ENCODE measurements at regions not wholly inside any gene's neighbourhood (a gene's known extent, or its start where the extent isn't known, plus 50 kb on each side); places are given as distances from the start of the nearest gene placed in this dataset.

DNA sequence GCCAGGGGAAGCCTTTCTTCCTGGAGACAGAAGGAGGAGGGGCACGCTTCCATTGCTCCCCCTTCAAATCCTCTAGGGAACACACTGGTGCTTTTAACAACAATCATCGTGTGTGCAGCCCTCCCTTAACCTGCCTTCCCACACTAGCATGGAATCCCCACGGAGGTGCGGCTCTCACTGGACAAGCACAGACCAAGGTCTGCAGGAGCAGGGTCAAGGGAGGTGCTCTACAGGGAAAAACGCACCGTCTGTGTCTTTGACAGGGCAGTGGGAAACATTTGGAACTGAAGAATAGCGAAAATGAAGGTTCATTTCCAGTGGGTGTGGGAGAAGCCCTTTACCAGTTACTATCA lies 527.1 kb downstream of the QKI start:
- DNase-seq (ENCODE audit: low read depth), result no peak
- H3K4me3 ChIP-seq (replicated peaks; ENCODE audit: low read depth, low read length), result no peak overlapping the region
- TF ChIP-seq, protein P1, sequence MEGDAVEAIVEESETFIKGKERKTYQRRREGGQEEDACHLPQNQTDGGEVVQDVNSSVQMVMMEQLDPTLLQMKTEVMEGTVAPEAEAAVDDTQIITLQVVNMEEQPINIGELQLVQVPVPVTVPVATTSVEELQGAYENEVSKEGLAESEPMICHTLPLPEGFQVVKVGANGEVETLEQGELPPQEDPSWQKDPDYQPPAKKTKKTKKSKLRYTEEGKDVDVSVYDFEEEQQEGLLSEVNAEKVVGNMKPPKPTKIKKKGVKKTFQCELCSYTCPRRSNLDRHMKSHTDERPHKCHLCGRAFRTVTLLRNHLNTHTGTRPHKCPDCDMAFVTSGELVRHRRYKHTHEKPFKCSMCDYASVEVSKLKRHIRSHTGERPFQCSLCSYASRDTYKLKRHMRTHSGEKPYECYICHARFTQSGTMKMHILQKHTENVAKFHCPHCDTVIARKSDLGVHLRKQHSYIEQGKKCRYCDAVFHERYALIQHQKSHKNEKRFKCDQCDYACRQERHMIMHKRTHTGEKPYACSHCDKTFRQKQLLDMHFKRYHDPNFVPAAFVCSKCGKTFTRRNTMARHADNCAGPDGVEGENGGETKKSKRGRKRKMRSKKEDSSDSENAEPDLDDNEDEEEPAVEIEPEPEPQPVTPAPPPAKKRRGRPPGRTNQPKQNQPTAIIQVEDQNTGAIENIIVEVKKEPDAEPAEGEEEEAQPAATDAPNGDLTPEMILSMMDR (IDR thresholded peaks at IDR 0.05; ENCODE audit: low read length, missing control alignments), result no peak

DNA sequence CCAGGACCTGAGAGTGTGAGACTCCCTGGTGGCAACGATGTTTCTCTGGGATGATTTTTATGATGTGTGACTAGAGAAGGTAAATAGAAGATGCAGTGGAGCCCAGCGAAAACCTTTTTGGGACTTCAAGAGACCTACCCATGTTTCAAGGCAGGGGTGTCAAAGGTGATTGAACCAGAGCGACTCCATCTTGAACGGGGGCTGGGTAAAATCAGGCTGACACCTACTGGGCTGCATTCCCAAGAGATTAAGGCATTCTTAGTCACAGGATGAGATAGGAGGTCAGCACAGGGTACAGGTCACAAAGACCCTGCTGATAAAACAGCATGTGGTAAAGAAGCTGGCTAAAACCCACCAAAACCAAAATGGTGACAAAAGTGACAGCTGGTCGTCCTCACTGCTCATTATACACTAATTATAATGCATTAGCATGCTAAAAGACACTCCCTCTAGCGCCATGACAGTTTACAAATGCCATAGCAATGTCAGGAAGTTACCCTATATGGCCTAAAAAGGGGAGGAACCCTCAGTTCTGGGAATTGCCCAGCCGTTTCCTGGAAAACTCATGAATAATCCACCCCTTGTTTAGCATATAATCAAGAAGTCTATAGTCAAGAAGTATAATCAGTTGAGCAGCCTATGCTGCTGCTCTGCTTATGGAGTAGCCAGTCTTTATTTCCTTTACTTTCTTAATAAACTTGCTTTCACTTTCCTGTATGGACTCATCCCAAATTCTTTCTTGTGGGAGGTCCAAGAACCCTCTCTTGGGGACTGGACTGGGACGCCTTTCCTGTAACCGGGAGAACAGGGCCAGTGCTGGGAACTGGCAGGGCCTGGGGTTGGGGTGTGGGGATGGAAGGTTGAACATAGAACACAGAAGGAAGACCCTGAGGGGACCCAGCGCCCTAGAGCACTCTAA lies 526.4 kb downstream of the QKI start:
- TF ChIP-seq, protein P1 (IDR thresholded peaks at IDR 0.05; ENCODE audit: low read length, missing control alignments), result no peak
- DNase-seq (ENCODE audit: low read depth), result peak; percentile 5
- no peak overlapping the region for H3K4me3 ChIP-seq (replicated peaks; ENCODE audit: low read depth, low read length)

DNA sequence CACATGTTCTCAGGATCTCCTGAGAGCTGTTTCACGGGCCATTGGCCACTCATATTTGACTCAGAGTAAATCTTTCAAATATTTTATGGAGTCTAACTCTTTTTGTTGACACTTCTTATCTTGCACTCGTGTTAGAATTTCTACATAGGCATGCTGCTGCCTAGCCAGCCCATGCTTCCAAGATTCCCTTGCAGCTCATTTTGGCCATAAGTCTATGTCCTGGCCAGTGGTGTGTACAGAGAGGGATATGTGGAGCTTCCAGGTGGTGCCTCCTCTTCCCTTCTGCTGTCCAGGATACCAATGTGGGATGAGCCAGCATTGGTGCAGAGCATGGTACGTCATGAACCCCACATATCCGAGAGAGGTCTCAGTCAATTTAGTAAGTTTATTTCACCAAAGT lies 522.6 kb downstream of the QKI start:
- no peak for DNase-seq (ENCODE audit: low read depth)
- H3K4me3 ChIP-seq (replicated peaks; ENCODE audit: low read depth, low read length), result no peak overlapping the region
- TF ChIP-seq, protein P1 (IDR thresholded peaks at IDR 0.05; ENCODE audit: low read length, missing control alignments), result no peak

DNA sequence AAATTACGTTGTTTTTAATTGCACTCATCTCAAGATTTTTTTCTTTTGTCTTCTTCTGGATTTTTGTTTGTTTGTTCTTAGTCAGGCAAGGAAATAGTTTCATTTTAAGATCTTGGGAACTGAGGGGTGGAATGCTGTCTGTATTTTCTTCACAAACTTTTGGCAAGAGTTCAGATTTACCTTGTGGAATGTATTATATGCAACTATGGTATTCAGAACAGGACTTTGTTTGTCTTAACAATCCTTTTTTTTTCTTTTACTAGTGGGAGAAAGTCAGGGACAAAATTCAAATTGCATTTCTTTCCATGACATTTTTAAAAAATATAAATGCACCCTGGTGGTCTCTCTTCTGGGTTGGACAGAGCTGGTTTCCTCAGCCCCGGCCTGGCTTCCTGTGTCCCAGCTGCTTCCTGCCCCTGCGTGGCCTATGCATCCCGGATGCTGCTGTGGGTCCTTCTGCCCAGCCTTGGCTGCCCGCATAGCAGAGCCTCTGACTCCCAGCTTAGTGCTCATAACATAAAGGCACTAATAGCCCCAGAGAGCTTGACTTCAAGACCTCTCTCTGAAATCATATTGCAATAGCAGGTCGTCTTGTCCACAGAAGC lies 520.7 kb downstream of the QKI start:
- peak; percentile 11 for DNase-seq (ENCODE audit: low read depth)
- no peak overlapping the region for H3K4me3 ChIP-seq (replicated peaks; ENCODE audit: low read depth, low read length)
- TF ChIP-seq, protein P1 (IDR thresholded peaks at IDR 0.05; ENCODE audit: low read length, missing control alignments), result no peak

DNA sequence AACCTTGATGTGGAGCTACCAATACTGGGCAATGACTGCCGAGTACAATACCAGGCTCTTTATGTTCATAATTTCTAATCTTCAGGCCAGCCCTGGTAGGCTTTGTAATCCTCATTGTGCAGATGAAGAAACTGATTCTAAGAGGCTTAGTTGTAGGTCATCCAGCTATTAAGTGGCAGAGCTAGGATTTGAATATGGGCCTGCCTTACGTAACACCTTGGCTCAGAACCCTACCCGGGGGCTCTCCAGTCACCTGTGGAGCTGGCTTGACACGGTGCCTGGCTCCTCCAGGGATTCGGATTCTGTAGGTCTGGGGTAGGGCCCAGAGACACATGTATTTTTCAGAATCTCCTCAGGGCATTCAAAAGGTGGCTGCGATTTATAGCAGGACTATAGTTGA lies 515.5 kb downstream of the QKI start:
- H3K4me3 ChIP-seq (replicated peaks; ENCODE audit: low read depth, low read length), result no peak overlapping the region
- TF ChIP-seq, protein P1 (IDR thresholded peaks at IDR 0.05; ENCODE audit: low read length, missing control alignments), result no peak
- no peak for DNase-seq (ENCODE audit: low read depth)

DNA sequence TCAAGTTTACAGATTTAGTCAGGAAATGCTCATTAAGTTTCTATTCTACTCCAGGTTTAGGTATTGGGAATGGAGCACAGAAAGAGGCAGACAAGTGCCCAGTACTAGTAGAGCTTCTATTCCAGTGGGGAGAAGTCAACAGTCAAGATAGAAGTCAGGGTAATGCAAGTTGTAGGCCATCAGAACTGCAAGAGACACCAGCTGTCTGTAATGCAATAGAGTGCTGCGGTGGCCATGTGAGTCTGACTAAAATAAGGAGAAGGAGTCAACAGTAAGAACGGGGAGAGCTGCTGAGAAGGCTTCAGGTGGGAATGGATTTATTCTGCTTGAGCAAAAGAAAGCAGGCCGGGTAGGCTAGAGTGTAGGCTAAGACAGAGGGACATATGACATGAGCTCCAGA lies 515.0 kb downstream of the QKI start:
- DNase-seq (ENCODE audit: low read depth), result no peak
- H3K4me3 ChIP-seq (replicated peaks; ENCODE audit: low read depth, low read length), result no peak overlapping the region
- TF ChIP-seq, protein P1 (IDR thresholded peaks at IDR 0.05; ENCODE audit: low read length, missing control alignments), result no peak
